CD4-positive, alpha-beta T cell treated with Interleukin-15 for 4 hours (primary cell): ENCODE measurements at regions not wholly inside any gene's neighbourhood (a gene's known extent, or its start where the extent isn't known, plus 50 kb on each side); places are given as distances from the start of the nearest gene placed in this dataset.

Experiments used
- DNase-seq: peaks from one replicate; pipeline ENCODE4 v3.0.0-alpha.2; 2020; ENCODE audit warnings: low spot score

DNA sequence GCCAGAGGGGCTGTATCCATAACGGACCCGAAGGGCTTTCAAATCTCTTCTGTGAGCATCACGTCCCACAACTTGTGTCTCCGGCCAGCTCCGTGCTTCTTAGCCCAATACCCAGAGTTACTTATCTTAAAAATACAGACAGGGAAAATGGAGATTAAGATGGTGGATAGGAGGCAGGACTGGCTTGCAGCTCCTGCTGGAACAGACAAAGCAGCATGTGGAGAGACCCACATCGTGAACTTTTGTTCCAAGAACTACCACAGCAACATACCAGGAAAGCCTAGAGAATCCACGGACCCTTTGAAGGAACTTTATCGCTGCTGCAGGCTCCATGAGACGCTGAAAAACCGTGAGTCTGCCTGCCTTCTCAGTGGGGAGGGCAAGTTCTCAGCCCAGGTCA is 113.7 kb downstream of the RNASET2 start:
- no peak for DNase-seq

DNA sequence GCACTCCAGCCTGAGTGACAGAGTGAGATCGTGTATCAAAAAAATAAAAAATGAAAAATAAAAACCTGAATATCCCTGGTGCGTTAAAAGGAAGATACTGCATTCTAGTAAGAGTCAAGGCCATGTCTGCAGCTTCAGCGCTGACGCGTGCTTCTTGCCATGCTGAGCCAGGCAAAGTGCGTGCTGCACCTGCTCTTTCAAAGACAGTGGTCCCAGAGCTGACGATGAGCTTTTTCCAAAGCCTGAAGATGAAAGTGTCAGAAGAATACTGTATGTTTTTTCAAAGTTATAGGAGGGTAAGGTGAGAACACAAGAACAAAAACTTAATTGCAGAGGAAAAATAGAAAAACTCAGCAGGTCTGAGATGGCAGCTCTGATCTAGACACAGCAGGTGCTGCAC is 115.1 kb downstream of the RNASET2 start:
- no peak for DNase-seq

DNA sequence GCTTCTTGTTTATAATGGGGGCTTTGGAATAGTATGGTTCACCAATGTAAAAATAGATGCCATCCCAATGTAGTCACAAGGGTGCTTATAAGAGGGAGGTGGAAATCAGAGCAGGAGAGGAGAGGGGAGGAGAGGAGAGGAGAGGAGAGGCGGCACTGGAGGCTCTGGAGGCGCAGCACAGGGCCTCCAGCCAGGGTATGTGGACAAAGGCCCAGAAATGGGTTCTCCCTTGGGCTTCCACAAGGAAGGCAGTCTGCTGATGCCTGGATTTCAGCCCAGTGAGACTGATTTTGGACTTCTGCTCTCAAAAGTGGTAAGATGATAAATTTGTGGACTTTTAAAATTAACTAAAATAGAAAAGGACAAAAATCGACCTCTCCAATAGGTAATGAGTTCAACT is 116.8 kb downstream of the RNASET2 start:
- no peak for DNase-seq

GRCh38 chr6:166838987-166839386 is 117.4 kb downstream of the RNASET2 start:
- no peak for DNase-seq

DNA sequence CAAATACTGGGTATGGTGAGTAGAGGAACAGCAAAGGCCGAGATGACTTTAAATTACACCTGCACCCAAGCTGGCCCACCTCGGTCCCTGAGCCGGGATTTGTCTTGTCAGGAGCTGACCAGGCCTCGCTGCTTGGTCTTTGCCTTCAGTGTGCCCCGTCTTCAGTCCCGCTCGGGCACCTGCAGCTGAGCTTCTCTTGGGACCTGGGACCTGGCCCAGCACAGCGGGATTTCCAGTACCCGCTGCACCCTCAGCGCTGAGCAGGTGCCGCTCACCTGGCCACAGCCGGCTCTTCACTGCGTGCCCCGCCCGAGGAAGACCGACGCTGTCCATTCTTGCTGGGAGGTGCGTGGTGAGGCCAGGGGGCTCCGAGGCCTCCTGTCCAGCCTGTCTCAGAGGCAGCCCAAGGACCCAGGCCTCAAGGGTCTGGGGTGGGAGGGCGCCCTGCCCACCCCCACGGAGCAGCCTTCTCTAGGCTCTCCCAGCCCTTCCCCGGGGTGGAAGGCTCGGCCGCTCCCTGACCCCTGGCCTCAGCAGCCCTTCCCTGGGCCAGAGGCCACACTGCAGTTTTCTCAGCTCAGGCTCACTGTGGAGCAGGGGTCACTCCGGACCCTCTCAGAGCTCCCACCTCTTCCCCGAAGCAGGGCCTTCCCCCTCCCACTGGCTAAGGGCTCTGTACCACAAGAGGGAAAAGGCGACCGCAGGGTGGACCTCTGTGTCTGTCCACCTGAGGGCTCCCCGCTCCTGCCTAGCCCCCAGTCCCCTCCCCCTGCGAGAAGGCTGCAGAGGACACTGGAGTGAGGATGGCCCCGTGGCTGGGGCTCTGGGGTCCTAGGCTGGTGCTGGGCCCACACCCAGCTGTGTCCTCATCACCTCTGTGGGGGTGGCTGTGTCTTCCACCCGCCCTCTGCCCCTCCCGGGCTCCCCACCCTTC is 119.3 kb downstream of the RNASET2 start:
- no peak for DNase-seq

GRCh38 chr6:166834049-166834448 is 122.3 kb downstream of the RNASET2 start:
- DNase-seq: no peak

GRCh38 chr6:166830891-166831363 is 125.4 kb downstream of the RNASET2 start:
- no peak for DNase-seq

DNA sequence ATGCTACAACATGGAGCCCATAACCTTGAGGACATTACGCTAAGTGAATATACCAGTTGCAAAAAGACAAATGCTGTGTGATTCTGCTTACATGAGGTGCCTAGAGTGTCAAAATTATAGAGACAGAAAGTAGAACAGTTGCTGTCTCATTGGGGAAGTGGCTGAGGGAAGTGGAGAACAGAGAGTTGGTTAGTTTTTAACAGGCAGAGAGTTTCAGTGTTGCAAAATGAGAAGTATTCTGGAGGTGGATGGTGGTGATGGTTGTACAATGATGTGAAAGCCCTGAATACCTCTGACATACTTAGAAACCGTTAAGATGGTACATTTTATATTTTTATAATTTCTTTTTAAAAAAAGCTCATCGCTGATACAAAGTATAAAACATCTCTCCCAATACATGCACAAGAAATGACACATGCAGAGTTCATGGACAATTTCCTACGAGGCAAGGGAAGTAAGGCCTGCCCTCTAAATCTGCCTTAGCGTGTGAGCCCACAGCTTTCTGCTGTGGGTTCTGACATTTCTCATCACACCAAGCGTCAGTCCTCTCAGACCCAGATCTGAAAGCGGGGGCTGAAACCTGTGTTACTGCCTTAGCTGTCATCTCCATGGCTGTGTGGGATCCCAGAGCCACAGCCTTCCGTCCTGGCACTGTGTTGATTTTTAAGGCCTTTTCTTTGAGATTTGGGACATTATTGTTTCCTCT is 126.0 kb downstream of the RNASET2 start:
- DNase-seq: no peak

DNA sequence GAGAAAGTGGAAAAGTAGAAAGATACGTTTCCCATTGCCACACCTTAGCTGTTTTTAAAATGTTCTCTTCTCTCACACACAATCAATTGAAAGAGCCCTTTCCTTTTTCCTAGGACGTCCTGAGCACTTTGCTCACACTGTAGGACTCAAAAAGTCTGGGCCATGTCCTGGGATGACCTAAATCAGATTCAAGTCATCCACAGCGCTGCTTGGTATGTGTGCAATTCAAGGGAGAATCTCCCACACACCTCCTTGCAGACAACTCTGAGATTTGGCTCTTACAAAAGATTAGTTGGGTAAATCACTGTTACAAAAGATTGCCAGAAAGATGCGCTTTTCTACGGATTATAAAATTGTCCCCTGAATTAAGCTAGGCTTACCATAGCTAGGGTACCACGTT is 130.1 kb downstream of the RNASET2 start:
- DNase-seq: no peak

DNA sequence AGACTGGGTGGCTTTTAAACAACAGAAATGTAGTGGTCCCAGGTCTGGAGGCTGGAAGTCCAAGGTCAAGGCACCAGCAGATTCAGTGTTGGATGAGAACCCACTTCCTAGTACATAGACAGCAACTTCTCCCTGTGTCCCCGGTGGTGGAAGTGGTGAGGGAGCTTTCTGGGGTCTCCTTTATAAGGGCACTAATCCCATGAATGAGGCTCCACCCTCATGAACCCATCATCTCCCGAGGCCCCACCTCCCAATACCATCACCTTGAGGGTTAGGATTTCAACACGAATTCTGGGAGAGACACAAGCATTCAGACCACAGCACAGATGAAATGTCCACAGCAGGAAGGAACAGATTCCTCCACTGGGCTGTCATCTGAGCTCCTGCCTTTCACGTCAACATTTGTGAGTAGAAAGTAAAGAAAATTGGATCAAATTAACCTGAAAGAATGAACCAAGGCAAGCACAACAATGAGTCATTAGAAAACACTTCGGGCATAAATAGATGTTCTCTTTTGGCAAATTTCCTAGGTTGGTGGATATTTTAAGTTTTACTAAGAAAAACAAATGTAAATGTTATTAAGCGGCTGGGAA is 130.7 kb downstream of the RNASET2 start:
- DNase-seq: no peak

GRCh38 chr6:166824880-166825250 is 131.5 kb downstream of the RNASET2 start:
- DNase-seq: no peak

GRCh38 chr6:166824146-166824879 is 132.0 kb downstream of the RNASET2 start:
- no peak for DNase-seq

- DNase-seq: no peak
These were observed 133.7 kb downstream of the RNASET2 start for GRCh38 chr6:166822609-166823008.

DNA sequence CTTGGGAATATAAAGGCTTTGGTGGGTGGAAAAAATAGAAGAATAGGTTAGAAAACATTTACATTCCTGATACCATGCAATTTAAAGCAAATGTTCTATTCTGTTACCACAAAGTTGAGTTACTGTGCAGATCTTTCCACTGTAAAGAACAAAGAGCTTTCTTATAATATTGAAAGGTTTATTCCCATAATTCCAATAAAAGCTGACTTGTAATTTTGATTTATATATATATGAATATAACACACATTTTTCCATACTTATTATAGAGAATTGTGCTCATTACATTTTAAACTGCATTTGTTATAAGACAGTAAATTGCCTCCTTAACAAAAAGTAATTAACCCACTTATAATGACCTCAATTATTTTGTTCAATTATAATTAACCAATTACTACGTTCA is 135.9 kb downstream of the RNASET2 start:
- DNase-seq: no peak

- DNase-seq: no peak
These were observed 136.3 kb downstream of the RNASET2 start for GRCh38 chr6:166820070-166820469.

- DNase-seq: no peak
These were observed 140.7 kb downstream of the RNASET2 start for GRCh38 chr6:166815629-166816028.

DNA sequence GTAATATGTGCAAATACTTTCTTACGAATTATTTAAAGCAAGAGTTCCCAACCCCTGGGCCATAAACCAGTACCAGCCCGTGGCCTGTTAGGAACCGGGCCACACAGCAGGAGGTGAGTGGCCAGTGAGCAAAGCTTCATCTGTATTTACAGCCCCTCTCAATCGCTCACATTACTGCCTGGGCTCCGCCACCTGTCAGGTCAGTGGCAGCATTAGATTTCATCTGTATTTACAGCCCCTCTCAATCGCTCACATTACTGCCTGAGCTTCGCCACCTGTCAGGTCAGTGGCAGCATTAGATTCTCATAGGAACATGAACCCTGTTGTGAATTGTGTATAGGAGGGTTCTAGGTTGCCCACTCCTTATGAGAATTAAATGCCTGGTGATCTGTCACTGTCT is 142.0 kb downstream of the RNASET2 start:
- DNase-seq: no peak

- DNase-seq: no peak
These were observed 142.9 kb downstream of the RNASET2 start for GRCh38 chr6:166813461-166813860.

DNA sequence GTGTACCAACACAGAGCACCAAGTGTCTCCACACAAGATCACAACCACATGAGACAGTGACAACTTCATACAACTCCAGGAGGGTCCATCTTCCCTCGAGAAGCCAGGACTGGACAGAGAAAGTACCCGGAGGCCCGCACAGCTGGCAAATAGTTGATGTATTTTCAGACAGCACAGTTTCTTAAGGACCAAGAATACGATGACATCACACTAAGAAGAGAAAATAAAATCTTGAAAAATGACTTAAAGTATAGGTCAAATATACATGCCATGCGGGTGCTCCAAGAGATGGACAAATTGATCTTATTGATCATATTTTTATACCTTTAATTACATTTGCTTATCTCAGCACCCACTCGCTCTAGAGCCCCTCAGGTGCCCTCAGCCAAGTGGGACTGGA is 145.5 kb downstream of the RNASET2 start:
- no peak for DNase-seq

DNA sequence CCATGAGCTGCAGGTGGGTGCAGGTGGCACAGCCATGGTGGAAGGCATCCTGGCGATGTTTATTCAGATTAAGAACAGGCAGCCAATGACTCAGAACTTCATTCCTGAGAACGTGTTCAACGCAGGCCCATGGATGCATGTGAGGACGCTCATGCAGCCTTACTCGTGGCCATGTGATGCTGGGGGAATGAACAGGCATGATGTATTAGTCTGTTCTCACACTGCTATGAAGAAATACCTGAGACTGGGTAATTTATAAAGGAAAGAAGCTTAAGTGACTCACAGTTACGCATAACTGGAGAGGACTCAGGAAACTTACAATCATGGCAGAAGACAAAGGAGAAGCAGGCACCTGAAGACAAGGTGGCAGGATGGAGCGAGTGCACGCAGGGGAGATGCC is 146.6 kb downstream of the RNASET2 start:
- no peak for DNase-seq

DNA sequence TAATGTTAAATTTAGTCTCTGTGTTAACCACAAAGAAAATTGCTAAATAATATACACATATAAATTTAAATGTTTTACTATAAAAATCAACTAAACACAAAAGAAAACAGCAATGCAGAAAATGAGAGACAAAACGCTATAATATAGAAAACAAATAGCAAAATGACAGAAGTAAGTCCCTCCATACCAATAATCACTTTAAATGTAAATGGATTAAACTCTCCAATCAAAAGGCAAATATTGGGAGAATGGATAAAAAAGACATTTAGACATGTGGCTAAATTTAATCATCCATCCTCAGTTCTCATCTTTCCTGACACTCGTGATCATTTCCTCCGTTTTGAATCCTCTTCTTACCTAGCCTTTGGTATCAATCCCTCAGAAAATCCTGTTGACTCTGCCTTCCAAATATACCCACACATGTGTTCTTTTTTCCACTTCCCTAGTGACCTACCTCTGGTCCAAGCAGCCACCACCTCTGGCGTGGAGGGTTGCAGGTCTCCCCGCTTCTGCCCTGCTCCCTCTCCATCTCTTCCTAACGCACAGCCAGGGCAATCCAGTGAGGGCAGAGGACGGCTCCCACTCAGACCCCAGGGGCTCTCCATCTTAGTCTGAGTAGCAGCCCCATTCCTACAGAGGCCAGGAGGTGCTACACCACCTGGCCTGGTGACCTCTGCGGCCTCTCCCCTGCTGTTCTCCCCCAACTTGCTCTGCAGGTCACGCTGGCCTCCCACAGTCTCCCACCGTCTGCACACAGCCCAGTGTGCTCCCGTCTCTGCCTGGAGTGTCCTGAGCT is 149.2 kb downstream of the RNASET2 start:
- no peak for DNase-seq
